Transverse colon (tissue), 4 donors: ENCODE measurements at regions not wholly inside any gene's neighbourhood (a gene's known extent, or its start where the extent isn't known, plus 50 kb on each side); places are given as distances from the start of the nearest gene placed in this dataset.

Source experiments
- DNase-seq: peaks from one replicate; pipeline ENCODE4 v3.0.0-alpha.2; 2019
- H3K27ac ChIP-seq, 4 donors: fragments of 200-600 bp; sonication (generic); 2 replicates each; pipeline ENCODE4 v1.5.1; 2016 to 2018; ENCODE audit warnings: inconsistent platforms in 4 of 4
- H3K27me3 ChIP-seq: fragments of 200-600 bp; sonication (generic); 2 replicates; pipeline ENCODE4 v1.5.1; 2017; ENCODE audit warnings: inconsistent platforms
- H3K36me3 ChIP-seq, 4 donors: fragments of 200-600 bp; sonication (generic); 2 replicates each; pipeline ENCODE4 v1.5.1; 2017 to 2019; ENCODE audit warnings: inconsistent platforms in 4 of 4
- H3K4me1 ChIP-seq, 4 donors: fragments of 200-600 bp; sonication (generic); 2 replicates each; pipeline ENCODE4 v1.5.1; 2017 to 2020; ENCODE audit warnings: inconsistent platforms in 4 of 4
- H3K4me3 ChIP-seq, 4 donors: fragments of 200-600 bp; sonication (generic); 1 replicate in 1 of 4; 2 replicates in 3 of 4; pipeline versions ENCODE4 v1.5.1 to v1.6.1; 2017 to 2019; ENCODE audit warnings: inconsistent platforms in 4 of 4
- H3K9me3 ChIP-seq, 2 donors: fragments of 200-600 bp; sonication (generic); 2 replicates each; pipeline ENCODE4 v1.5.1; 2017 to 2019; ENCODE audit warnings: inconsistent platforms in 2 of 2
- EP300 ChIP-seq: sonication (generic); formaldehyde crosslinking; IDR thresholded peaks from one replicate; pipeline ENCODE4 v1.6.1; 2017; ENCODE audit warnings: antibody characterized with exemption, low read depth
- POLR2A ChIP-seq: fragments of 450-650 bp; IDR thresholded peaks from one replicate; pipeline ENCODE4 v1.6.1; 2016; ENCODE audit warnings: antibody characterized with exemption, mild to moderate bottlenecking, moderate library complexity
- POLR2AphosphoS5 ChIP-seq, 3 donors: sonication (generic); formaldehyde crosslinking; IDR thresholded peaks; one replicate each; pipeline ENCODE4 v1.6.1; 2016; ENCODE audit warnings: antibody characterized with exemption in 3 of 3
- WGBS, 2 donors: methylation state at CpG; one replicate each; pipeline ENCODE4 v1.1.5; 2018; ENCODE audit warnings: low coverage in 1 of 2; 5-methylcytosine and 5-hydroxymethylcytosine counted together
- in situ Hi-C, 4 donors: fragments of 200-750 bp; cut with MboI; loops; one replicate each; pipeline versions ENCODE4 v1.15.0 to v1.15.1; 2017; ENCODE audit warnings: low sequenced_read_pairs in 3 of 4, low pct_ligation_motif_present in 1 of 4, low pct_unique_long_range_greater_than_20kb in 1 of 4
- intact Hi-C: fragments of 100-400 bp; cut with DNase I; formaldehyde crosslinking; loops from one replicate; pipeline ENCODE4 v1.15.1; 2023; ENCODE audit warnings: low total_unique reads
- TF ChIP-seq, protein P1 (sequence below), 5 experiments: fragments of 200-600 bp in 3 of 5; fragments of 450-650 bp in 2 of 5; sonication (generic) in 3 of 5; IDR thresholded peaks; 1 replicate in 2 of 5; 2 replicates in 3 of 5; pipeline ENCODE4 v1.5.1; 2016 to 2017; ENCODE audit warnings: antibody characterized with exemption in 5 of 5, inconsistent platforms in 3 of 5, mild to moderate bottlenecking in 2 of 5, moderate library complexity in 1 of 5

DNA sequence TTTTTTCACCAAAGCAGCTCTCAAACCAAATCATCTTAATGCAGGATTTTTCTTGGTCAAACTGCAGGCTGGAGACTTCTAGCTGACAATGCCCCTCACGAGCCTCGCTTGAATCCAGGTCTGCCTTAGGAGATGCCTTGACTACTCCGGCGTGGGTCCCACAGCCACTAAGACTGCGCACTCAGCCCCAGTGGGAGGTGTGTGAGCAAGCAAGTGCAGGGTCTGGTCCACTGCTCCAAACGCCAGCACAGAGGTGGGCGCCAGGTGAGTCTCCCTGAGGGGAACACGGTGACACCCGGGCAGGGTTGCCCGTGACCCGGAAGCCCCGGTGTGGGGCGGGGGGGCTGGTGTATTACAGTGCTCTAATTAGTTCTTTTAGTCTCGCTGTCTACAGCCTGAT is 838.3 kb downstream of the NLGN4X start:
- Histone ChIP-seq H3K4me3 (no peak overlapping the region), H3K27me3 (no peaks in the 10 kb centered on the region), H3K27ac (no peak overlapping the region), H3K36me3 (no peaks in the 10 kb centered on the region), H3K4me1 (no peaks in the 10 kb centered on the region), H3K9me3 (no peaks in the 10 kb centered on the region)
- in situ Hi-C loops (no loop called here), intact Hi-C loops (no loop called here)
- DNase-seq = no peak
- TF ChIP-seq POLR2AphosphoS5 (IDR thresholded peaks at IDR 0.05) = no peak
- TF ChIP-seq POLR2A = no peak
- TF ChIP-seq, protein P1, sequence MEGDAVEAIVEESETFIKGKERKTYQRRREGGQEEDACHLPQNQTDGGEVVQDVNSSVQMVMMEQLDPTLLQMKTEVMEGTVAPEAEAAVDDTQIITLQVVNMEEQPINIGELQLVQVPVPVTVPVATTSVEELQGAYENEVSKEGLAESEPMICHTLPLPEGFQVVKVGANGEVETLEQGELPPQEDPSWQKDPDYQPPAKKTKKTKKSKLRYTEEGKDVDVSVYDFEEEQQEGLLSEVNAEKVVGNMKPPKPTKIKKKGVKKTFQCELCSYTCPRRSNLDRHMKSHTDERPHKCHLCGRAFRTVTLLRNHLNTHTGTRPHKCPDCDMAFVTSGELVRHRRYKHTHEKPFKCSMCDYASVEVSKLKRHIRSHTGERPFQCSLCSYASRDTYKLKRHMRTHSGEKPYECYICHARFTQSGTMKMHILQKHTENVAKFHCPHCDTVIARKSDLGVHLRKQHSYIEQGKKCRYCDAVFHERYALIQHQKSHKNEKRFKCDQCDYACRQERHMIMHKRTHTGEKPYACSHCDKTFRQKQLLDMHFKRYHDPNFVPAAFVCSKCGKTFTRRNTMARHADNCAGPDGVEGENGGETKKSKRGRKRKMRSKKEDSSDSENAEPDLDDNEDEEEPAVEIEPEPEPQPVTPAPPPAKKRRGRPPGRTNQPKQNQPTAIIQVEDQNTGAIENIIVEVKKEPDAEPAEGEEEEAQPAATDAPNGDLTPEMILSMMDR (IDR thresholded peaks at IDR 0.05) = no peak
- TF ChIP-seq EP300 = no peak
- WGBS, 2 donors = 90% methylated on average over 5 of the region's 14 CpGs; no CpG with 5 or more reads in 1 of the 2 donors

DNA sequence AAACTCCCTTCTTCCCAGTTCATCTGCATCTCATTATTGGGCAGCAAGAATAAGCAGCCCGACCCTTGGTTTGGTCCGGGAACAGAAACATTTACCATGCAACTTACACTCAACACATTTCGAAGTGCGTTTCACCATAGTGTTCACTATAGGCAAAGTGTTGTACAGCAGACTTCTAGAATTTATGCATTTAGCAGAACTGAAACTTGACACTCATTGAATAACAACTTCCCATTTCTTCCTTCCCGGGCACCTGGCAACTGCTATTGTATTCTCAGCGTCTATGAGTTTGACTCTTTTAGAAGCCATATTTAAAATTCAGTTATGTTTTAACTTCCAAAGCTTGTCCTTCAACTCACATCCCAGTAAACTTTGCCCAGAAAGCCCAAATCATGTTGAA is 840.6 kb downstream of the NLGN4X start:
- Histone ChIP-seq H3K4me1 (no peaks in the 10 kb centered on the region), H3K36me3 (no peaks in the 10 kb centered on the region), H3K9me3 (no peaks in the 10 kb centered on the region), H3K27ac (no peak overlapping the region), H3K4me3 (no peak overlapping the region), H3K27me3 (no peaks in the 10 kb centered on the region)
- intact Hi-C loops (no loop called here), in situ Hi-C loops (no loop called here)
- no peak for DNase-seq
- WGBS, 2 donors = 40 to 74% methylated on average over 1 to 6 of the region's 6 CpGs
- TF ChIP-seq, protein P1 (IDR thresholded peaks at IDR 0.05) = no peak
- no peak for TF ChIP-seq POLR2A
- TF ChIP-seq EP300 = no peak
- no peak for TF ChIP-seq POLR2AphosphoS5 (IDR thresholded peaks at IDR 0.05)

DNA sequence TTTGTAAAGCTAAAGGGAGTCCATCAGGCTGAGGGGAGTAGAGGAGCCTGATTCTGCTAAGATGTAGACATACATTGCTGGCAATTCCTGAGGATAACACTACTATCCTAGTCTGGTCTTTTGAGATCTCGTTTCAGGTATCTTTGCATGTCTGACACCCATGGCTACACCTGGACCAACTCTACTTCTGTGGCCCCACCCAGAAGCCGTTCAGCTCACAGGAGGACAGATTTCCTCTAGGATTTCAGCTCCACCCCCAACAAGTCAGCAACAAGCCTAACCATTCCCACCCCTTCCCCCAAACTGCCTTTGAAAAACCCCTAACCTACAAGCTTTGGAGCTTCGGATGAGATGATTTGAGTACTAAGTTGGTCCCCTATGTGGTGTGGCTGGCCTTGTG is 848.2 kb downstream of the NLGN4X start:
- in situ Hi-C loops = no loop called here
- intact Hi-C loops = no loop called here
- H3K36me3 ChIP-seq = no peaks in the 10 kb centered on the region
- TF ChIP-seq POLR2AphosphoS5 (IDR thresholded peaks at IDR 0.05) = no peak
- no peak for TF ChIP-seq EP300
- TF ChIP-seq, protein P1 (IDR thresholded peaks at IDR 0.05) = no peak
- TF ChIP-seq POLR2A = no peak
- no peak for DNase-seq
- H3K4me1 ChIP-seq = no peaks in the 10 kb centered on the region
- whole genome bisulfite sequencing, 2 donors = 56% methylated on average over 3 of the region's 3 CpGs; no CpG with 5 or more reads in 1 of the 2 donors
- H3K27me3 ChIP-seq = no peaks in the 10 kb centered on the region
- H3K27ac ChIP-seq = no peak overlapping the region
- H3K4me3 ChIP-seq = no peak overlapping the region
- H3K9me3 ChIP-seq = no peaks in the 10 kb centered on the region

DNA sequence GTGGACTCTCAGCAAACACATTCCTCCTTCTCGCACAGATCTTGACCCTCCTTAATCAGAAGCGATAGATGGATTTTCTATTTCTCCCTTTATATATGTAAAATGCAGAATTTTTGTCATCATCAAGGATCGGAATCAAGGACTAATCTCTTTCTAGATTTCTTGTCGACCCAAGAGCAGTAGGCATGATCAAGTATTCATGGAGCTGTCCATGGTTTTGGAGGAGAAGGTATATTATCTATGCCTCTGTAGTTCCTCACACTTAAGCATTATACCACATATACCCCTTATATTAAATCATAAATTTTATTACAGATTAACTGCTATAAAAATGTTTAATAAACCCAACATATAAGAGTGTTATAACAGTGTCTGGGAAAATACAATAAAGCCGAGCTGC is 886.8 kb downstream of the NLGN4X start:
- no peaks in the 10 kb centered on the region for H3K27me3 ChIP-seq
- intact Hi-C loops (no loop called here), in situ Hi-C loops (no loop called here)
- WGBS, 2 donors = 74 to 93% methylated on average over 4 to 5 of the region's 5 CpGs
- no peak overlapping the region for H3K27ac ChIP-seq
- H3K9me3 ChIP-seq = no peaks in the 10 kb centered on the region
- H3K4me1 ChIP-seq = no peaks in the 10 kb centered on the region
- no peak for DNase-seq
- no peak for TF ChIP-seq POLR2A
- TF ChIP-seq POLR2AphosphoS5 (IDR thresholded peaks at IDR 0.05) = no peak
- H3K36me3 ChIP-seq = no peaks in the 10 kb centered on the region
- no peak overlapping the region for H3K4me3 ChIP-seq

DNA sequence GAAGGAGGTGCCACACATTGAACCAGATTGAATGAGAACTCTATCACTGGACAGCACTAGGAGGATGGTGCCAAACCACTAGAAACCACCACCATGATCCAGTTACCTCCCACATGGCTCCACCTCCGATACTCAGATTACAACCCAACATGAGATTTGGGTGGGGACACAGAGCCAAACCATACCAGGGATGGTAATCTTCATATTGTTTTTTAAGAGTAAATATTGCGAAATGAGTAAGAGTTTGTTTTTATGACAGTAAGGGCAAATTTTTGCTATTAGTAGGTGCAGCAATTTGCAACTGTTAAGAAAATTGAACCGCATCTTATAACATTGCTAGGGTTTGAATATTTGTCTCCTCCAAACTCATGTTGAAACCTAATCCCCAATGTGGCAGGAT is 891.5 kb downstream of the NLGN4X start:
- Histone ChIP-seq H3K4me1 (no peaks in the 10 kb centered on the region), H3K36me3 (no peaks in the 10 kb centered on the region), H3K9me3 (no peaks in the 10 kb centered on the region), H3K27ac (no peak overlapping the region), H3K27me3 (no peaks in the 10 kb centered on the region), H3K4me3 (no peak overlapping the region)
- TF ChIP-seq EP300 (no peak), POLR2A (no peak), POLR2AphosphoS5 (IDR thresholded peaks at IDR 0.05) (no peak)
- TF ChIP-seq, protein P1 (IDR thresholded peaks at IDR 0.05) = no peak
- 90% methylated on average over 3 of the region's 3 CpGs; no CpG with 5 or more reads in 1 of the 2 donors for WGBS, 2 donors
- in situ Hi-C loops (no loop called here), intact Hi-C loops (no loop called here)
- DNase-seq = no peak
